ENCODE measurements at regions not wholly inside any gene's neighbourhood (a gene's known extent, or its start where the extent isn't known, plus 50 kb on each side); places are given as distances from the start of the nearest gene placed in this dataset.

DNA sequence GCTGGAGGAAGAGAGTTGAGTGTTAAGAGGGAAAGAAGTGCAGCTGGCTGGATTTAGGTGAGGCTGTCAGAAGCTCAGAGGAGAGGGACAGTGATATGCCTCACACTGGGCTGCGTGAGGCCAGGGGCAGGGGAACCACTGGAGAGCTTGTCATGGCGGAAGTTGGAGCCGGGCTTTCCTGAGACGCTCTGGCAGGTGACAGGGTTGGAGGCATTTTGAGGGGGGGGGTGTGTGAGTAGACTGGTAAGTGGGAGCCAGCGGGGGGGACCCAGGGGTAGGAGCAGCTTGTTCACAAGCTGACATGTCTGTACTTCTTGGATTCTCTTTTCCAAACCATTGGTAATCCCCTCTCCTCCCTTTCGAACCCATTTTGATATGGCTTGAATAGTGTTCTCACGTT lies 331.5 kb upstream of the RGMA start:
- Mint-ChIP-seq H3K9me3 (no peaks in the 10 kb centered on the region), H3K27me3 (peaks cover 7% of the 10 kb centered on the region), H3K4me1 (ENCODE audit: unreplicated experiment) (peaks cover 3% of the 10 kb centered on the region), H3K36me3 (no peaks in the 10 kb centered on the region), H3K27ac (no peak overlapping the region), H3K4me3 (no peak overlapping the region)
- TF ChIP-seq, protein P1, sequence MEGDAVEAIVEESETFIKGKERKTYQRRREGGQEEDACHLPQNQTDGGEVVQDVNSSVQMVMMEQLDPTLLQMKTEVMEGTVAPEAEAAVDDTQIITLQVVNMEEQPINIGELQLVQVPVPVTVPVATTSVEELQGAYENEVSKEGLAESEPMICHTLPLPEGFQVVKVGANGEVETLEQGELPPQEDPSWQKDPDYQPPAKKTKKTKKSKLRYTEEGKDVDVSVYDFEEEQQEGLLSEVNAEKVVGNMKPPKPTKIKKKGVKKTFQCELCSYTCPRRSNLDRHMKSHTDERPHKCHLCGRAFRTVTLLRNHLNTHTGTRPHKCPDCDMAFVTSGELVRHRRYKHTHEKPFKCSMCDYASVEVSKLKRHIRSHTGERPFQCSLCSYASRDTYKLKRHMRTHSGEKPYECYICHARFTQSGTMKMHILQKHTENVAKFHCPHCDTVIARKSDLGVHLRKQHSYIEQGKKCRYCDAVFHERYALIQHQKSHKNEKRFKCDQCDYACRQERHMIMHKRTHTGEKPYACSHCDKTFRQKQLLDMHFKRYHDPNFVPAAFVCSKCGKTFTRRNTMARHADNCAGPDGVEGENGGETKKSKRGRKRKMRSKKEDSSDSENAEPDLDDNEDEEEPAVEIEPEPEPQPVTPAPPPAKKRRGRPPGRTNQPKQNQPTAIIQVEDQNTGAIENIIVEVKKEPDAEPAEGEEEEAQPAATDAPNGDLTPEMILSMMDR (conservative IDR thresholded peaks at IDR 0.05), result no peak
- no peak for DNase-seq (ENCODE audit: extremely low spot score, unreplicated experiment)

DNA sequence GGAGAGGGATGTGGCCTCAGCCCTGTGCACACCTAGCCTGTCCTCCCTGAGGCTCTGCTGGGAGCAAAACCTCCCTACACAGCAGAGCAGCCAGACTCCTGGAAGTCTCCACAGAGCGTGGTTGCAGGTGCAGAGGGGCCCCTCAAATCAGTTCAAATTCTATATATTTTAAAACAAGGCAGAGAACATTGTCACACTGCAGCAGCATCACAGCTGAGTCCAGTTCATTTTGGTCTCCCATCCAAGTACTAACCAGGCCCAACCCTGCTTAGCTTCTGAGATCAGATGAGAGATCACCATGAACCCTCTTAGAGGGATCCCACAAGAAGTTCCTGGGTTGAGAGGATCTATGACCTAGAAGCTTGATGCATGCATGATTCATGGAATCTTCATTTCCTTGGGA lies 331.0 kb upstream of the RGMA start:
- no peak overlapping the region for H3K4me3 Mint-ChIP-seq

DNA sequence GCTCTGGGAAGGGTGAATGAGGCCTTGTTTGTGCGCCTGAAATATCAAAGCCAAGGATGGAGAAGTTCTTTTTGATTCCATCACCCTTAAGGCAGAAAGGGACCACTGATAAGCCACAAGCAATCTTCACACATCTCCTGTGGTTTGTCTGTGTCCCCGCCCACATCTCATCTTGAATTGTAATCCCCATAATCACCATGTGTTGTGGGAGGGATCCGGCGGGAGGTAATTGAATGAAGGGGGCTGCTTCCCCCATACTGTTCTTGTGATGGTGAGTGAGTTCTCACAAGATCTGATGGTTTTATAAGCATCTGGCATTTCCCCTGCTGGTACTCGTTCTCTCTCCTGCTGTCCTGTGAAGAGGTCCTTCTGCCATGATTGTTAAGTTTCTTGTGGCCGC lies 329.6 kb upstream of the RGMA start:
- Mint-ChIP-seq H3K9me3 (no peaks in the 10 kb centered on the region), H3K4me1 (ENCODE audit: unreplicated experiment) (peaks cover 6% of the 10 kb centered on the region), H3K4me3 (no peak overlapping the region), H3K27me3 (peaks cover 15% of the 10 kb centered on the region), H3K27ac (no peak overlapping the region), H3K36me3 (no peaks in the 10 kb centered on the region)
- DNase-seq (ENCODE audit: extremely low spot score, unreplicated experiment), result no peak
- TF ChIP-seq, protein P1 (conservative IDR thresholded peaks at IDR 0.05), result no peak

More for the DNA sequence above, 331.0 kb upstream of the RGMA start:
- TF ChIP-seq, protein P1 (conservative IDR thresholded peaks at IDR 0.05), result no peak
- Mint-ChIP-seq H3K4me1 (ENCODE audit: unreplicated experiment) (peaks cover 6% of the 10 kb centered on the region), H3K27me3 (peaks cover 11% of the 10 kb centered on the region), H3K27ac (no peak overlapping the region), H3K9me3 (no peaks in the 10 kb centered on the region), H3K36me3 (no peaks in the 10 kb centered on the region)
- DNase-seq (ENCODE audit: extremely low spot score, unreplicated experiment), result no peak

DNA sequence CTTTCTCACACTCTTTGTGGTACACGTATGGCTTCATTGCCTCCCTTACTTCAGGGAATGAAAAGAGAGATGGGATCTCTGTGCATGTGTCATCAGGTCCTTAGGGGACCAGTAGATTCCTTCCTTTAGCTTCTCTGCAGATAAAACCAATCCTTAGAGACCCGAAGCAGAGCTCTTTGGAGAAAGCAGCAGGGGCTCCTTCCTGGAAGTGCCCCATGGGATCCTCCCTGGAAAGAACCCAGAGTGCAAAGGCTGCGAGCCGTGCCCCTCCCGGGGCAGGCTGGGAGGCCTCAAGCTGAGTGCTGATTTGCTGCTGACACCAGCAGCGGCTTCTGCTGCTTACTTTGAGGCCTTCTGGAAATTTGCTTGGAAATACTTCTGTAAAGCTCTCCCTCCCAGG lies 328.6 kb upstream of the RGMA start:
- Mint-ChIP-seq H3K36me3 (no peaks in the 10 kb centered on the region), H3K4me3 (no peak overlapping the region), H3K27me3 (peaks cover 18% of the 10 kb centered on the region), H3K9me3 (no peaks in the 10 kb centered on the region), H3K4me1 (ENCODE audit: unreplicated experiment) (peaks cover 6% of the 10 kb centered on the region), H3K27ac (no peak overlapping the region)
- no peak for DNase-seq (ENCODE audit: extremely low spot score, unreplicated experiment)
- TF ChIP-seq, protein P1 (conservative IDR thresholded peaks at IDR 0.05), result no peak

DNA sequence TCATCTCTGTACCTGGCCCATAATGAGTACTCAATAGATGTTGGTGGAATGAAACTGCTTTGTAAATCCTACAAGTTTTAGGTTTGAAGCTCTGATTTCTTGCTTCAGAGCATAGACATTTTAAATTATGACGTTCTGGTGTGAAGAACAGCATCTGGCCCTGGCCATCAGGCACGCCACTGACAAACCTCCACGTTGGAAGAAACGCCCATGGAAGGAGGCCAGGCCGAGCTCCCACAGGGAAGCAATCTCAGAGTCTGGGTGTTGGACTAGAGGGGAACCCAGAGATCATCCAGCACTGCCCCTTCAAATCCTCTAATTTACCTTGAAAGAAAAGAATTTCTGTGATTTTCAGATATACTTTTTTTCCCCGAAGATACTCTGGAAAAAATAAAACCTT lies 328.1 kb upstream of the RGMA start:
- no peak for DNase-seq (ENCODE audit: extremely low spot score, unreplicated experiment)
- peaks cover 6% of the 10 kb centered on the region for H3K4me1 Mint-ChIP-seq (ENCODE audit: unreplicated experiment)
- no peaks in the 10 kb centered on the region for H3K9me3 Mint-ChIP-seq
- H3K27ac Mint-ChIP-seq, result no peak overlapping the region
- peaks cover 18% of the 10 kb centered on the region for H3K27me3 Mint-ChIP-seq
- H3K4me3 Mint-ChIP-seq, result no peak overlapping the region
- TF ChIP-seq, protein P1 (conservative IDR thresholded peaks at IDR 0.05), result no peak
- H3K36me3 Mint-ChIP-seq, result no peaks in the 10 kb centered on the region

DNA sequence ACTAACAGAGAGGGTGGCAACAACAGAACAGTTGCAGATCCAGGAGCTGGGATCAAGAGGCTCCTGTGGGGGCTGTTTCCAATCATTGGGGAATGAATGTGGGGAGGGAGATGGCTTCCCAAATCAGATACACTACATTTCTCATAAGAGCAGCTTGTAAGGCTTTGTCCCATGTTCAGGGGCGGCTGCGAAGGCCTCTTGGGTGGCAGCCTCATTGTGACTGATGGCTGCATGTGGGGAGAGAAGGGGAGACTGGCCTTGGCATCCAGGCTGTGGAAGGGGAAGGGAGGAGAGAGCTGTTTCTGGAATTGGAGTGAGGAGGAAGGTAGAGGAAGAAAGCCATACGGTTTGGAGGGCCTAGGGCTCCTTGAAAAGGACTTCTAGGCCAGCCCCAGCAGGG lies 326.6 kb upstream of the RGMA start:
- no peaks in the 10 kb centered on the region for H3K36me3 Mint-ChIP-seq
- TF ChIP-seq, protein P1 (conservative IDR thresholded peaks at IDR 0.05), result no peak
- no peak overlapping the region for H3K4me3 Mint-ChIP-seq
- peaks cover 7% of the 10 kb centered on the region for H3K9me3 Mint-ChIP-seq
- peaks cover 18% of the 10 kb centered on the region for H3K27me3 Mint-ChIP-seq
- peaks cover 6% of the 10 kb centered on the region for H3K4me1 Mint-ChIP-seq (ENCODE audit: unreplicated experiment)
- no peak overlapping the region for H3K27ac Mint-ChIP-seq
- no peak for DNase-seq (ENCODE audit: extremely low spot score, unreplicated experiment)
